Endothelial cell of umbilical vein (primary cell): ENCODE measurements at regions not wholly inside any gene's neighbourhood (a gene's known extent, or its start where the extent isn't known, plus 50 kb on each side); places are given as distances from the start of the nearest gene placed in this dataset.

Experiments
- EZH2 ChIP-seq: IDR thresholded peaks from 2 replicates; pipeline ENCODE4 v1.6.1; 2012; ENCODE audit warnings: borderline replicate concordance, low read depth, mild to moderate bottlenecking, moderate library complexity, low read length, inconsistent platforms; ENCODE audit not compliant: severe bottlenecking
- FOS ChIP-seq: IDR thresholded peaks from 2 replicates; pipeline ENCODE4 v1.6.1; 2011; ENCODE audit warnings: mild to moderate bottlenecking, low read length, moderate library complexity, borderline replicate concordance; ENCODE audit not compliant: insufficient read depth
- POLR2A ChIP-seq: IDR thresholded peaks from 2 replicates; pipeline ENCODE4 v1.6.1; 2012; ENCODE audit warnings: low read depth, mild to moderate bottlenecking, control low read depth, low read length
- TF ChIP-seq, protein P1 (sequence below), 2 donors: IDR thresholded peaks; 1 replicate in 1 of 2; 2 replicates in 1 of 2; pipeline ENCODE4 v1.5.1; 2011; ENCODE audit warnings: low read length in 2 of 2, mild to moderate bottlenecking in 2 of 2, moderate library complexity in 2 of 2, control low read depth in 1 of 2, inconsistent platforms in 1 of 2, low read depth in 1 of 2; ENCODE audit not compliant: insufficient read depth in 1 of 2; ENCODE audit errors: extremely low read depth in 1 of 2

- TF ChIP-seq FOS = no peak
- no peak for TF ChIP-seq EZH2
- TF ChIP-seq, protein P1, sequence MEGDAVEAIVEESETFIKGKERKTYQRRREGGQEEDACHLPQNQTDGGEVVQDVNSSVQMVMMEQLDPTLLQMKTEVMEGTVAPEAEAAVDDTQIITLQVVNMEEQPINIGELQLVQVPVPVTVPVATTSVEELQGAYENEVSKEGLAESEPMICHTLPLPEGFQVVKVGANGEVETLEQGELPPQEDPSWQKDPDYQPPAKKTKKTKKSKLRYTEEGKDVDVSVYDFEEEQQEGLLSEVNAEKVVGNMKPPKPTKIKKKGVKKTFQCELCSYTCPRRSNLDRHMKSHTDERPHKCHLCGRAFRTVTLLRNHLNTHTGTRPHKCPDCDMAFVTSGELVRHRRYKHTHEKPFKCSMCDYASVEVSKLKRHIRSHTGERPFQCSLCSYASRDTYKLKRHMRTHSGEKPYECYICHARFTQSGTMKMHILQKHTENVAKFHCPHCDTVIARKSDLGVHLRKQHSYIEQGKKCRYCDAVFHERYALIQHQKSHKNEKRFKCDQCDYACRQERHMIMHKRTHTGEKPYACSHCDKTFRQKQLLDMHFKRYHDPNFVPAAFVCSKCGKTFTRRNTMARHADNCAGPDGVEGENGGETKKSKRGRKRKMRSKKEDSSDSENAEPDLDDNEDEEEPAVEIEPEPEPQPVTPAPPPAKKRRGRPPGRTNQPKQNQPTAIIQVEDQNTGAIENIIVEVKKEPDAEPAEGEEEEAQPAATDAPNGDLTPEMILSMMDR (IDR thresholded peaks at IDR 0.05; ENCODE audit: extremely low read depth in 1 of 2, insufficient read depth in 1 of 2, low read depth in 1 of 2, low read length in 2 of 2) = no peak
- no peak for TF ChIP-seq POLR2A
These were observed 127.5 kb upstream of the CYP1B1 start for GRCh38 chr2:38203446-38203810.
